HG03135 (cell line): ENCODE measurements at regions not wholly inside any gene's neighbourhood (a gene's known extent, or its start where the extent isn't known, plus 50 kb on each side); places are given as distances from the start of the nearest gene placed in this dataset.

Experiments
- ATAC-seq: cut with Tn5 transposase; IDR thresholded peaks from one replicate; pipeline ENCODE4 v1.9.1; 2021; ENCODE audit warnings: mild to moderate bottlenecking, moderate library complexity; ENCODE audit not compliant: unreplicated experiment

DNA sequence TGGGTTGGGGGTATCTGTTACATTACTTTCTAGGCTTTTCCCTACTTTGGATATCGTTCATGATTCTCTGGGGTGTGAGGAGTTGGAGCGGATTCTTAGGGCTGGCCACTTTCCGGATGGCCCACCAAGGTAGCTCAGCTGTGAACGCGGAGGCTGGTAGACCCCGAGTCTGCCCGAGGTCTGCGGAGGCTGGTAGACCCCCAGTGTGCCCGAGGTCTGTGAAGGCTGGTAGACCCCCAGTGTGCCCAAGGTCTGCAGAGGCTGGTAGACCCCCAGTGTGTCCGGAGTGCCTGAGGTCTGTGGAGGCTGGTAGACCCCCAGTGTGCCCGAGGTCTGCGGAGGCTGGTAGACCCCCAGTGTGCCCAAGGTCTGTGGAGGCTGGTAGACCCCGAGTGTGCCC lies 99.2 kb upstream of the ZNF469 start:
- no peak for ATAC-seq

DNA sequence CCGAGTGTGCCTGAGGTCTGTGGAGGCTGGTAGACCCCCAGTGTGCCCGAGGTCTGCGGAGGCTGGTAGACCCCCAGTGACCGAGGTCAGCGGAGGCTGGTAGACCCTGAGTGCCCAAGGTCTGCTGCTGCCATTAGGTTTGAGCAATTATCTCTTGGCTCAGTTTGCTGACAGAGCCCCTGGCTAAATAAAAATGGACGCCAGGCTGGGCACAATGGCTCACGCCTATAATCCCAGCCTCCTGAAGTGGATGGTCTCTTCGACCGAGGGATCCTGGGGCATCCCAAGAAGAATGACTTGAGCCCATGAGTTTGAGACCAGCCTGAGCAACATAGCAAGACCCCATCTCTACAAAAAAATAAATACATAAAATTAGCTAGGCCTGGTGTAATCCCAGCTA lies 98.7 kb upstream of the ZNF469 start:
- ATAC-seq = no peak

- no peak for ATAC-seq
Measured at GRCh38 chr16:88284626-88285513, 97.9 kb upstream of the ZNF469 start.

GRCh38 chr16:88285514-88285822 lies 97.3 kb upstream of the ZNF469 start:
- ATAC-seq = no peak

- no peak for ATAC-seq
Measured at GRCh38 chr16:88286301-88286923, 96.3 kb upstream of the ZNF469 start.

- no peak for ATAC-seq
Measured at GRCh38 chr16:88287219-88287618, 95.5 kb upstream of the ZNF469 start.

GRCh38 chr16:88288303-88288702 lies 94.5 kb upstream of the ZNF469 start:
- ATAC-seq = no peak

DNA sequence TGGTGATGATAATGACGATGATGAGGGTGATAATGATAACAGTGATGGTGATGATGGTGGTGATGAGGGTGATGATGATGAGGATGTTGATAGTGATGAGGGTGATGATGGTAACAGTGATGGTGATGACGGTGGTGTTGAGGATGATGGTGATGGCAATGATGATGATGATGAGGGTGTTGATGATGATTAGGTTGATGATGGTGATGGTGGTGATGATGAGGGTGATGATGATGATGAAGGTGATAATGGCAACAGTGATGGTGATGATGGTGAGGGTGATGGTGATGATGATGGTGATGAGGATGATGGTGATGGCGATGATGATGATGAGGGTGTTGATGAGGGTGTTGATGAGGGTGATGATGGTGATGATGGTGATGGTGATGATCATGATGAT lies 93.8 kb upstream of the ZNF469 start:
- no peak for ATAC-seq

DNA sequence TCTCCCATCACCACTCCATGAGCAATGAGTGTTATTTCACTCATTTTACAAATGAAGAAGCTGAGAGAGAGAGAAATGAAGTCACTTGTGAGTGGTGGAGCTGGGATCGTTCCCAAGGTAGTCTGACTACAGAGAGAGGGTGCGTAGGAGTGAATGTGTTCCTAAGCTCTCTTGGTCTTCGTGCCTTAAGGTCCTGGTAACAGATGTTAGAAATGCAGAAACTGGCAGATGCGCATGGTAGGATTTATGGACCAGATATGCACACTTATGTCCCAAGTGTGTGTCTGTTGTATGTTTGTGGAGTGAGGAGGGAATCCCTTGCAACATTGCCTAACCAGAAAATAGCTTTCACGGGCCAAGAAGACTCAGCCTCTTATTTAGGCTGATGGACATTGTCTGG lies 93.2 kb upstream of the ZNF469 start:
- no peak for ATAC-seq

DNA sequence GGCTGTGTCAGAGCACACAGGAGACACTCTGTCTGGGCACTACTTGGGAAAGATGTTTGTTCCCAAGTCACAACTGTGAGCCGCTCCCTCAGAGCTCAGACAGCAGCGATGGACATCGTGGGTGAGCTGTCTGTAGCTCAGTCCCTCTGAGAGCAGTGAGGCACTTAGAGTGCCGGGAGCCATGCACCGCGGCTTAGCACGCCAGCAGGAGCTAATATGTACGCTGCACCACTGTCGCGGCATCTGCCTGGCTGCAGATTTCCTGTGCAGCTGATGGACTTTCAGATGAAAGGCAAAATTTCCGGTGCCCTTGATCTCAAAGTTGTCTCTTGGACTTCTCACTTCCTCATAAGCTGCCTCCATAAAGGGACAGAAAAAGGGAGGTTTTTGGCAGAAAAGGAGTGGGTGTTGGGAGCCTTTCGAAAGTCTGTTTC lies 92.8 kb upstream of the ZNF469 start:
- ATAC-seq = no peak

DNA sequence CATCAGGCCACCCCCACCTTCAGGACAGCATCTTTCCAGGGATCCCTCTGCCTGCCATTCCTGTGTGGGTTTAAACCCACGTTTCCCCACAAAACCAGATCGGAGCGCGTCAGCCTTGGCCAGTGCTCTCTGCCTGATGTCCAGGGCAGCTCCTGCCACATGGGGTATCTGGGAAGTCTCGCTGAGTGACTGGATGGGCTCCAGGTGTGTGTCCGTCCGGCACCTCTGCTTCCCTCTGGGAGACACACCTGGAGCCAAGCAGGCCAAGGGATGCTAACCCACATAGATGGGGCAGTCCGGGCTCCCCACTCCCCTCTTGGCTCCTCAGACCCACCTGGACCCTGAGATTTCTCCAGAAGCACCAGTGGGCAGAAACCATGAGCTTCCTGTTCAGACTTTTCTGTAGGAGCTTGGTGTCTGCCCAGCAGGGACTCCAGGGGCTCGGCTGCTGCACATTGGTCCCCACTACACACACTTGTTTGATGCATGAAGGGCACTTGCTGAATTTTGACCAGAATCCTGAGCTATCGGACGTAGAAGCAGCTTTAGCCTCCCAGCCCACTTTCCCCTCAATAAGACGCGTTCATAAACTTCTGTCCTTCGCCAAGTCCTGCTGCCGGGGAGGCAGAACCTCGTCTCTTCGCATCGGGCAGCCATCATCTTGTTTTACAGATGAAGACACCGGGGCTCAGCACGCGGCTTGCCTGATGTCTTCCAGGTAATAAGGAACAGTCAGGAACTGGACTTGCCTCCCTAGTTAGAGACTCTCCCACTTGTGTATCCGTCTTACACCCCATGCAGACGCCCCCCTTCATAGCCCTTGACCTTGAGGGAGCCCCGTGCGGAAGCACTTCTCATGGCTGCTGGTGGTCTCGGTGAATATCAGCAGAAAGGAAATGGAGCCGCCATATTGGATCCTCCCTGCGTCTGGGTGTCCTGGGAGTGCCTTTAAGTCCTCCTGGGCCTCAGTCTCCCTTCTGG lies 91.6 kb upstream of the ZNF469 start:
- no peak for ATAC-seq

- ATAC-seq = no peak
Measured at GRCh38 chr16:88292007-88292970, 90.5 kb upstream of the ZNF469 start.

DNA sequence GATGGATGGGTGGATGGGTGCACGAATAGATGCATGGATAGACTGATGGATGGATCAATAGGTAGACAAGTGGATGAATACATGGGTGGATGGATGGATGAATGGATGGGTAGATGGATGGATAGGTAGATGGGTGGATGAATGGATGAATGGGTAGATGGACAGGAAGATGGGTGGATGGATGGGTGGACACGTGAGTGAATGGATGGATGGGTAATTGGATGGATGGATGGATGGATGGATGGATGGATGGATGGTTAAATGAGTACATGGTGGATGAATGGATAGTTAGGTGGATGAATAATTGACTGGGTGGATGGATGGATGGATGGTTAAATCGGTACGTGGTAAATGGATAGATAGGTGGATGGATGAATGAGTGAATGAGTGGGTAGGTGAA lies 89.7 kb upstream of the ZNF469 start:
- ATAC-seq = no peak

- no peak for ATAC-seq
Measured at GRCh38 chr16:88295671-88296436, 86.9 kb upstream of the ZNF469 start.

DNA sequence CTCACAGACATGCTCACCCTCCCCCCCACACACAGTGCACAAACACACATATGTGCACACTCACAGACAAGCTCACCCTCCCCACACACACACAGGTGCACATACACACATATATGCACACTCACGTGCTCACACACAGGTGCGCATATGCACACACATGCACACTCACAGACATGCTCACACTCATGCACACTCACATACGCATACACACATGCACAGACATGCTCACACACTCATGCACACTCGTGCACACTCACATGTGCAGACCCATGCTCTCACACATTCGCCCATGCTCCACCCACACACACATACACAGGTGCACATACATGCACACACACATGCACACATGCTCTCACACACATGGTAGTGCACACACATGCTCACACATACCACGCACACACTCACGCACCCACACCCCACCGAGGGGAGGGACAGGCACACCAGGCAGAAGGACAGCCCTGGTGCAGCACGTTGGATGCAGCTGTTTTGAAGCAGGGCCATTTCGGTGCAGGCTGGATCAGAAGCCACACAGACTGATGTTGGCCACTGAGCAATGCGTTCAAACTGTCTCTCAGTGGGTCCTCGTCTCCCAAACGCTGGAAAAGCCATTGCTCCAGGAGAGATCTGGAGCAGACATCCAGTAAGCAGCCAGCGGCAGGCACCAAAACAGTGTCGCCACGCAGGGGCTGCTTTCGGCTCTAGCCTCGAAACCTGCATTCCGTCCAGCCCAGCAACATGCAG lies 86.2 kb upstream of the ZNF469 start:
- no peak for ATAC-seq

DNA sequence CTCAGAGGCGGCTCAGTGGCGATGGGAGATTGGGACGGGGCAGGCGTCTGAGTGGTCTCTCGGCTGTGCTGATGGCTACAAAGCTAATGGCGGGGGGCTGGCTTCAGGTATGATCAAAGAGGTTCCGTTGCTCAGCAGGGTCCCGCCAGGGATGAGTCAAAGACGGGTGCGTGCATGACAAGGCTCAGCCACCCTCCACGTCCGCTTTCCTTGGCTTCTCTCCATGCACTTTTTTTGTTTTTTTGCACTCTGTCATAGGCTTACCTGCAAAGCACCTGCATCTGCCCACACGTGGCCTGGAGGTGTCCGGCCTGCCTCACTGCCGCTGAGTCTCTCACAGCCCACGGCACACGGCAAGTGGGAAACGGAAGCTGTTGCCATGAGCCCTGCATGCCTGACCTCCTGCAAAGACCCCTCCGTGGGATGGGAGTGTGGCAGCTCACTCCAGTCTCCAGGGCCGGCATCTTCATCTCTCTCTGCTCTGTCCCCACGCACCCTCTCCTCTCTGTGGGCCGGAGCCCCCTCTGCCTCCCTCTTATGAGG lies 85.5 kb upstream of the ZNF469 start:
- ATAC-seq = no peak

GRCh38 chr16:88298181-88298832 lies 84.5 kb upstream of the ZNF469 start:
- ATAC-seq = no peak
